Lower leg skin (tissue), 4 donors: ENCODE measurements at regions not wholly inside any gene's neighbourhood (a gene's known extent, or its start where the extent isn't known, plus 50 kb on each side); places are given as distances from the start of the nearest gene placed in this dataset.

Source experiments
- DNase-seq, 2 donors: peaks; one replicate each; pipeline ENCODE4 v3.0.0-alpha.2; 2019; ENCODE audit warnings: low spot score in 2 of 2
- H3K4me3 ChIP-seq: fragments of 200-600 bp; sonication (generic); 2 replicates; pipeline ENCODE4 v1.5.1; 2017; ENCODE audit warnings: mild to moderate bottlenecking, low read depth; ENCODE audit not compliant: poor library complexity, severe bottlenecking
- POLR2A ChIP-seq, 2 donors: fragments of 450-650 bp; IDR thresholded peaks; one replicate each; pipeline ENCODE4 v1.6.1; 2016 to 2017; ENCODE audit warnings: antibody characterized with exemption in 2 of 2, mild to moderate bottlenecking in 1 of 2, moderate library complexity in 1 of 2
- WGBS, 2 donors: methylation state at CpG; one replicate each; pipeline ENCODE4 v1.1.5; 2018; 5-methylcytosine and 5-hydroxymethylcytosine counted together
- intact Hi-C: fragments of 100-400 bp; cut with DNase I; formaldehyde crosslinking; loops from one replicate; pipeline ENCODE4 v1.15.0; 2023; ENCODE audit warnings: low total_unique reads
- TF ChIP-seq, protein P1 (sequence below), 3 donors: fragments of 450-650 bp; IDR thresholded peaks; one replicate each; pipeline ENCODE4 v1.5.1; 2016; ENCODE audit warnings: antibody characterized with exemption in 3 of 3, mild to moderate bottlenecking in 3 of 3, moderate library complexity in 2 of 3

DNA sequence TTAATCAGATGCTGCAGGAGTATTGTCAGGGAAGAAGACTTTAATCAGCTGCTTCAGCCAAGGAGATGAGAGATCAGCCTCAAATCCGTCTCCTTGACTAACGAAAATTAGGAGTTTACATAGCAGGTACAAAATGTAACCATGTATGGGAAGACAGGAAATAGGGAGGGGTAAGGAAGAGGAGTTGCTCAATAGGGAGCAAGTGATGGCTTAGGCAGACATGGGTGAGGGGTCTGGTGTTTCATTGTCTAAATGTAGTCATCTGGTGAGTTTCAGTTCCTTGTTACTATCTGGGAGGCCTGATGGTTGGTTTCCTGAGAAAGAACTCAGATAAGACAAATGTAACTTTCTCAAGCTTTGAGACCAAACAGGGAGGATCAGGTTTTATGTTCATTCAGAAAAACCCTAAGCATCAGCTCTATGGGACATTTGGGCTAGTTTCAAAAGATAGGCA lies 217.3 kb upstream of the SULF2 start:
- no peak for DNase-seq
- WGBS, 2 donors = 66 to 72% methylated on average over 2 of the region's 2 CpGs
- intact Hi-C loops = no loop called here
- TF ChIP-seq, protein P1, sequence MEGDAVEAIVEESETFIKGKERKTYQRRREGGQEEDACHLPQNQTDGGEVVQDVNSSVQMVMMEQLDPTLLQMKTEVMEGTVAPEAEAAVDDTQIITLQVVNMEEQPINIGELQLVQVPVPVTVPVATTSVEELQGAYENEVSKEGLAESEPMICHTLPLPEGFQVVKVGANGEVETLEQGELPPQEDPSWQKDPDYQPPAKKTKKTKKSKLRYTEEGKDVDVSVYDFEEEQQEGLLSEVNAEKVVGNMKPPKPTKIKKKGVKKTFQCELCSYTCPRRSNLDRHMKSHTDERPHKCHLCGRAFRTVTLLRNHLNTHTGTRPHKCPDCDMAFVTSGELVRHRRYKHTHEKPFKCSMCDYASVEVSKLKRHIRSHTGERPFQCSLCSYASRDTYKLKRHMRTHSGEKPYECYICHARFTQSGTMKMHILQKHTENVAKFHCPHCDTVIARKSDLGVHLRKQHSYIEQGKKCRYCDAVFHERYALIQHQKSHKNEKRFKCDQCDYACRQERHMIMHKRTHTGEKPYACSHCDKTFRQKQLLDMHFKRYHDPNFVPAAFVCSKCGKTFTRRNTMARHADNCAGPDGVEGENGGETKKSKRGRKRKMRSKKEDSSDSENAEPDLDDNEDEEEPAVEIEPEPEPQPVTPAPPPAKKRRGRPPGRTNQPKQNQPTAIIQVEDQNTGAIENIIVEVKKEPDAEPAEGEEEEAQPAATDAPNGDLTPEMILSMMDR (IDR thresholded peaks at IDR 0.05) = no peak
- no peak for TF ChIP-seq POLR2A (IDR thresholded peaks at IDR 0.05)
- H3K4me3 ChIP-seq = no peak overlapping the region

DNA sequence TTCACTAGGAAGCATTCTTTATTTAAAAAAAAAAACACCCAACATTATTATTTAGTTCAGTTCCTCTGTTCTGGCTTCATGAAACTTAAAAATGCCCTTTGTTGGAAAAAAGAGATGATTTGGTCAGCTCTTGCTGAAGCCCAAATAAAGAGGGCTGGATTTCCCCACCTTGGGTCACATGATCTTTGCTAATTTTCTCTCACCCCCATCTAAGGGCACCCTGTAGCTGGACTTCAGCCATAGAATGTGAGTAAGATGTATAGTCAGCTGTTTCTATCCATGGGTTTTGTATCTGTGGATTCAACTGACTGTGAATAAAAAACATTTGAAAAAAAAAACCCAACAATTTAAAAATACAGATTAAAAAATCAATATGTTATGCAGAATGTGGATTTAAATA lies 213.9 kb upstream of the SULF2 start:
- intact Hi-C loops = no loop called here

DNA sequence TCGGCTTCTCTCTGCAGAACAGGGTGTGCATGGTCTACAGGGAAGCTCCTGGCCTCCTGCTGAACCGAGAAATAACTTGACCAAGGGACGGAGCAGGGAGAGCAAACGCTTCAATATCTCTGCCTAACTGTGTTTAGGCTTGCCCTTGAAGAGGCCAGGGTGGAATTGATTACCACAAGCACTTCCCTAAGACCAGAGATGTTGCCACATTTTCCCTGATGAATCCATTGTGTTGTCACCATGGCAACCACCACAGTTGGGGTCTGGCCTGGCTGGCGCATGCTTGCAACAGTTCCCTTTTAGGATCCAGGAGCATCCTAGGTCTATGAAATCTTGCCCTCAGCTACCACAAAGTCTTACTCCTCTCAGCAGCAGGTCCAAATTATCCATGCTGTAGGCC lies 213.5 kb upstream of the SULF2 start:
- peak in 1 of 2 donors; percentile 40 for DNase-seq
- intact Hi-C loops = no loop called here
- WGBS, 2 donors = 75 to 83% methylated on average over 5 of the region's 5 CpGs
- TF ChIP-seq, protein P1 (IDR thresholded peaks at IDR 0.05) = no peak
- TF ChIP-seq POLR2A (IDR thresholded peaks at IDR 0.05) = no peak
- H3K4me3 ChIP-seq = no peak overlapping the region

More for the DNA sequence above, 213.9 kb upstream of the SULF2 start:
- DNase-seq = no peak
- TF ChIP-seq, protein P1 (IDR thresholded peaks at IDR 0.05) = no peak
- TF ChIP-seq POLR2A (IDR thresholded peaks at IDR 0.05) = no peak
- no peak overlapping the region for H3K4me3 ChIP-seq

DNA sequence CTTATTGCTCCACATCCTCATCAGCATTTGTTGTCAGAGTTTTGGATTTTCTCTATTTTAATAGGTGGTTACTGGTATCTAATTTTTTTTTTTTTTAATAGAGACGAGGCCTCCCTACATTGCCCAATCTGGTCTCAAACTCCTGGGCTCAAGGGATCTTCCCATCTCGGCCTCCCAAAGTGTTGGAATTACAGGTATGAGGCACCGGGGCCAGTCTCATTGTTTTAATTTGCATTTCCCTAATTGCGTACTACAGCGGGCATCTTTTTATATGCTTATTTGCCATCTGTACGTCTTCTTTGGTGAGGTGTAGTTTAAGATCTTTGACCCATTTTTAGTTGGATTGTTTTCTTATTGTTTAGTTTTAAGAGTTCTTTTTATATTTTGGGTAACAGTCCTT lies 210.4 kb upstream of the SULF2 start:
- intact Hi-C loops = no loop called here
- no peak overlapping the region for H3K4me3 ChIP-seq
- TF ChIP-seq POLR2A (IDR thresholded peaks at IDR 0.05) = no peak
- TF ChIP-seq, protein P1 (IDR thresholded peaks at IDR 0.05) = no peak

DNA sequence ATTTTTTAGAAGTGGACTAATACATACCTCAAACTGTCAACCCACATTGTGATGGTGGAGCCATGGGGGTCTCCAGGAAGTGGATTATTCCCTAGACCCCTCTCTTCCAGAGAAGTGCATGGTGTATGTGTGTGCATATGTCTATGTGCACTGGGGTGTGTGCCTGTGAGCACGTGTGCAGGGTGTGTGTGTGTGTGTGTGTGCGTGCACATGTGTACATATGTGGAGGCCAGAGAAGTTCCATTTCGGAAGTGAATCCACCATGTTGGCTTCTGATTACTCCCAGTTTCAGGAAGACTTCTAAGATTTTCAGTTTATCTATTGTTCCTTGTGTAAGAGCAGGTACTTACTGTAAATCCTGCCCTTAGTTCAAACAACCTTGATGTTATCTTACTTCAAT lies 208.5 kb upstream of the SULF2 start:
- H3K4me3 ChIP-seq = no peak overlapping the region
- TF ChIP-seq POLR2A (IDR thresholded peaks at IDR 0.05) = no peak
- TF ChIP-seq, protein P1 (IDR thresholded peaks at IDR 0.05) = no peak
- DNase-seq = peak in 1 of 2 donors; percentile 6
- 91 to 94% methylated on average over 3 of the region's 3 CpGs for WGBS, 2 donors
- intact Hi-C loops = no loop called here

More for the DNA sequence above, 210.4 kb upstream of the SULF2 start:
- peak in 1 of 2 donors; percentile 12 for DNase-seq
- WGBS, 2 donors = 87 to 90% methylated on average over 6 of the region's 6 CpGs

DNA sequence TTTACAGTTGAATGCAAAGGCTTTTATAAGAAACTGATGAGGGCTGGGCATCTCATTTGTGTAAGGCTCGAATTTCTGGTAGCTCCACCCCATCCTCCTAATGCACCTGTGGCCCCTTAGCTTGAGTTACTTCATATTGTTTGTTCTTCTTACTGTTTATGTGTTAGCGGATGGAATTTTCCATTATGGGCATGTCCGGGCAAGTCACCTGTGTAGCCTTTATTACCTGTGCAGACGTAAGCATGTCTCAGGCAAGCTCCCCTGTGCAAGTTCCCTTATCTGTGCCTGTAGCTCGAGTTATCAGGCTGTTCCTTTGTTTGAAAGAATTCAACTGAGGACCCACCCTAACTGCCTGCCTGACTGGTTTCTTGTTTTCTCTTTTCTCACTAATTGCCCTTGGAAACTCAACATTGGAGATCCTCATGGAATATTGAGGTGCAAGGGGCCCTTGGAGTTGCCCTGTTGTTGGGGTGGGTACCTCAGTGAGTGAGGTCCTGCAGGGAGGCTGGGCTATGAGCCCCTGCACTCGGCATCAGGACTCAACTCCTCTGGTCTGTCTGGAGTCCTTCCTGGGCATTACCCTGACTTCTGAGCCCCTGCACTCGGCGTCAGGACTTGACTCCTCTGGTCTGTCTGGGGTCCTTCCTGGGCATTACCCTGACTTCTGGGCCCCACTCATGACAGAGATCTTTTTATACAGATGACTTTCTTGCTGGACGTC lies 207.9 kb upstream of the SULF2 start:
- TF ChIP-seq, protein P1 (IDR thresholded peaks at IDR 0.05) = no peak
- TF ChIP-seq POLR2A (IDR thresholded peaks at IDR 0.05) = no peak
- DNase-seq = peak in 1 of 2 donors; percentile 60
- H3K4me3 ChIP-seq = no peak overlapping the region
- intact Hi-C loops = no loop called here
- 73 to 78% methylated on average over 9 of the region's 9 CpGs for WGBS, 2 donors
